ENCODE measurements at regions not wholly inside any gene's neighbourhood (a gene's known extent, or its start where the extent isn't known, plus 50 kb on each side); places are given as distances from the start of the nearest gene placed in this dataset.

GRCh38 chr2:116317111-116317510, 1497.4 kb upstream of the DDX18 start:
- TF ChIP-seq EZH2 (IDR thresholded peaks at IDR 0.05; ENCODE audit: borderline replicate concordance, low read depth, low read length, severe bottlenecking) (no peak), CTCF (IDR thresholded peaks at IDR 0.05; ENCODE audit: borderline replicate concordance, extremely low read depth, low read length, poor library complexity, severe bottlenecking) (no peak)

Measured in DND-41 (cell line).